Ovary (tissue), 3 donors: ENCODE measurements at regions not wholly inside any gene's neighbourhood (a gene's known extent, or its start where the extent isn't known, plus 50 kb on each side); places are given as distances from the start of the nearest gene placed in this dataset.

Source experiments
- POLR2A ChIP-seq: fragments of 450-650 bp; IDR thresholded peaks from one replicate; pipeline ENCODE4 v1.6.1; 2017; ENCODE audit warnings: antibody characterized with exemption, mild to moderate bottlenecking, moderate library complexity
- TF ChIP-seq, protein P1 (sequence below), 3 donors: fragments of 450-650 bp in 2 of 3; fragments of 200-600 bp in 1 of 3; IDR thresholded peaks; one replicate each; pipeline versions ENCODE4 v1.5.1 to v1.8.0; 2016 to 2022; ENCODE audit warnings: antibody characterized with exemption in 3 of 3, mild to moderate bottlenecking in 1 of 3
- donor health status: DM: no; HTN: no; CAD: no.

DNA sequence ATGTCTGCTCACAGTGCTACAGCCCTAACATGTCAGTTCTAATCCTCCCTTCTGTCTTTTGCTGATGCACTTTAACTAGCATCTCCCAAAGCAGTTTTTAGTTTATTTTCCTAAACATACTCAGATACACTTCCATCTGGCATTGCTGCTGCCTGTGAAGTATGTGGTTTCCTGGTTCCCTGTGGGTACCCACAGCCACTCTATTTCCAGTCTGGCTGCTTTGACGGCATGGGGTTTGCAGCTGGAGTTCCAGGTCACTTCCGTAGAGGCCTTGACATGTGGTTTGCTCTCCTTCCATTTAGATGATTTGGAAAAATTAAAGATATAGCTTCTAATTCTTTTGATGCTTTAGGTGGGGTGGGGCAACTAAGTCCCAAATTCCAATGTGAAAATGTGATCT is 375.5 kb downstream of the PCDH20 start:
- no peak for TF ChIP-seq POLR2A
- TF ChIP-seq, protein P1, sequence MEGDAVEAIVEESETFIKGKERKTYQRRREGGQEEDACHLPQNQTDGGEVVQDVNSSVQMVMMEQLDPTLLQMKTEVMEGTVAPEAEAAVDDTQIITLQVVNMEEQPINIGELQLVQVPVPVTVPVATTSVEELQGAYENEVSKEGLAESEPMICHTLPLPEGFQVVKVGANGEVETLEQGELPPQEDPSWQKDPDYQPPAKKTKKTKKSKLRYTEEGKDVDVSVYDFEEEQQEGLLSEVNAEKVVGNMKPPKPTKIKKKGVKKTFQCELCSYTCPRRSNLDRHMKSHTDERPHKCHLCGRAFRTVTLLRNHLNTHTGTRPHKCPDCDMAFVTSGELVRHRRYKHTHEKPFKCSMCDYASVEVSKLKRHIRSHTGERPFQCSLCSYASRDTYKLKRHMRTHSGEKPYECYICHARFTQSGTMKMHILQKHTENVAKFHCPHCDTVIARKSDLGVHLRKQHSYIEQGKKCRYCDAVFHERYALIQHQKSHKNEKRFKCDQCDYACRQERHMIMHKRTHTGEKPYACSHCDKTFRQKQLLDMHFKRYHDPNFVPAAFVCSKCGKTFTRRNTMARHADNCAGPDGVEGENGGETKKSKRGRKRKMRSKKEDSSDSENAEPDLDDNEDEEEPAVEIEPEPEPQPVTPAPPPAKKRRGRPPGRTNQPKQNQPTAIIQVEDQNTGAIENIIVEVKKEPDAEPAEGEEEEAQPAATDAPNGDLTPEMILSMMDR (IDR thresholded peaks at IDR 0.05) = no peak
